HS-5 (cell line): ENCODE measurements at regions not wholly inside any gene's neighbourhood (a gene's known extent, or its start where the extent isn't known, plus 50 kb on each side); places are given as distances from the start of the nearest gene placed in this dataset.
"Not testable (repeated sequence)": the region's sequence is repeated elsewhere in the genome, so short reads cannot be mapped to it uniquely, and the experiment has no call there.

ENCODE experiments used
- DNase-seq: peaks from one replicate; pipeline ENCODE4 v3.0.0-alpha.2; 2012; ENCODE audit warnings: low read depth

- no peak for DNase-seq
Observed at GRCh38 chr15:69762373-69763148, 309.9 kb downstream of the RPLP1 start.

GRCh38 chr15:69763831-69764230 lies 311.2 kb downstream of the RPLP1 start:
- DNase-seq = no peak

DNA sequence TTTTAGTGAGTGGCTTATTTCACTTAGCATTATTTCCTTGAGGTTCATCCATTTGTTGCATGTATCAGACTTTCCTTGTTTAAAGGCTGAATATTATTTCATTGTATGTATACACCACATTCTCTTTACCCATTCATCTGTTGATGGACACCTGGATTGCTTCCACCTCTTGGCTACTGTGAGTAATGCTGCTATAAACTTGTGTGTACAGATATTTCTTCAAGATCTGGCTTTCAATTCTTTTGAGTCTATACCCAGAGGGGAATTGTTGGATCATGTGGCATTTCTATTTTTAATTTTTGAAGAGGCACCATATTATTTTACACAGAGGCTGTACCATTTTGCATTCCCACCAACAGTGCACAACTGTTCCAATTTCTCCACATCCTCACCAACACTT lies 313.5 kb downstream of the RPLP1 start:
- DNase-seq = no peak

DNA sequence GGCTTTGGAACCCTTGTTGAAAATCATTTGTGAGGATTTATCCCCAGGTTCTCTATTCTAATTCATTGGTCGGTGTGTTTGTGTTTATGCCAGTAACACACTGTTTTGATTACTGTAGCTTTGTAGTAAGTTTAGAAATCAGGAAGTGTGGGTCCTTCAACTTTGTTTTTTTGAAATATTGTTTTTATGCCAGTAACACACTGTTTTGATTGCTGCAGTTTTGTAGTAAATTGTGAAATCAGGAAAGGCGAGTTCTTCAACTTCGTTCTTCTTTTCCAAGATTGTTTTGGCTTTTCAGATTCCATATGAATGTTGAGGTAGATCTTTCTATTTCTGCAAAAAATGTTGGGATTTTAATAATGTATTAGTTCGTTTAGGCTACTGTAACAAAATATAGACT lies 314.6 kb downstream of the RPLP1 start:
- DNase-seq = no peak

DNA sequence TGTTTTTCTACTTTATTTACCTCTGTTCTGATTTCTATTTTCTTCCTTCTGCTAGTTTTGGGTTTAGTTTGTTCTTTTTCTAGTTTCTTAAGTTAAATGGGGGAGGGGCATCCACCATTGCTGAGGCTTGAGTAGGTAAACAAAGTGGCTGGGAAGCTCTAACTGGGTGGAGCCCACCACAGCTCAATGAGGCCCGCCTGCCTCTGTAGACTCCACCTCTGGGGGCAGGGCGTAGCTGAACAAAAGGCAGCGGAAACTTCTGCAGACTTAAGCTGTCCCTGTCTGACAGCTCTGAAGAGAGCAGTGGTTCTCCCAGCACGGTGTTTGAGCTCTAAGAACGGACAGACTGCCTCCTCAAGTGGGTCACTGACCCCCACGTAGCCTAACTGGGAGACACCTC lies 316.7 kb downstream of the RPLP1 start:
- DNase-seq = not testable (repeated sequence)

DNA sequence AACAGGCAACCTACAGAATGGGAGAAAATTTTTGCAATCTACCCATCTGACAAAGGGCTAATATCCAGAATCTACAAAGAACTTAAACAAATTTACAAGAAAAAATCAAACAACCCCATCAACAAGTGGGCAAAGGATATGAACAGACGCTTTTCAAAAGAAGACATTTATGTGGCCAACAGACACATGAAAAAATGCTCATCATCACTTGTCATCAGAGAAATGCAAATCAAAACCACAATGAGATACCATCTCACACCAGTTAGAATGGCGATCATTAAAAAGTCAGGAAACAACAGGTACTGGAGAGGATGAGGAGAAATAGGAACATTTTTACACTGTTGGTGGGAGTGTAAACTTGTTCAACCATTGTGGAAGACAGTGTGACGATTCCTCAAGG lies 321.6 kb downstream of the RPLP1 start:
- not testable (repeated sequence) for DNase-seq

- DNase-seq = not testable (repeated sequence)
Observed at GRCh38 chr15:69774711-69775110, 322.1 kb downstream of the RPLP1 start.

GRCh38 chr15:69777356-69777755 lies 320.4 kb downstream of the TLE3 start:
- no peak for DNase-seq

DNA sequence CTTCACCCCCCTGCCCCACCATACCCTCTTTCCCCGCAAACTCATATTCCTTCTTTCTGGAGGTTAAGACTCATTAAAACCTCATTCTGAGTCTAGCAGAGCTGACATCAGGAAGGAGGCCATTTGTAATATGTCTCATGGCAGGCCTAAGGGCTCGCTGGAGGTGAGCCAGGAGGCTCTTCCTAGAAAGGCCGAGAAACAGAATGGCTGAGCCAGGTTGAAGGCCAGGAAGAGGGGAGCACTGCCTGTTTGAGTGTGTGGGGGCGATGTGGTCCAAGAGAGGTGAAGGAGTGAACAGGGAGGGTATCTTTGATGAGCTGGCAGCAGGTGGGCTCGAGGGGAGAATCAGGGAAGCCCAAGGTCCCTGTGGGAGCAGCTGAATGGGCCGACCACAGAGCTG lies 317.3 kb downstream of the TLE3 start:
- no peak for DNase-seq

GRCh38 chr15:69780981-69781380 lies 316.7 kb downstream of the TLE3 start:
- DNase-seq = no peak

GRCh38 chr15:69781411-69782125 lies 316.1 kb downstream of the TLE3 start:
- no peak for DNase-seq

DNA sequence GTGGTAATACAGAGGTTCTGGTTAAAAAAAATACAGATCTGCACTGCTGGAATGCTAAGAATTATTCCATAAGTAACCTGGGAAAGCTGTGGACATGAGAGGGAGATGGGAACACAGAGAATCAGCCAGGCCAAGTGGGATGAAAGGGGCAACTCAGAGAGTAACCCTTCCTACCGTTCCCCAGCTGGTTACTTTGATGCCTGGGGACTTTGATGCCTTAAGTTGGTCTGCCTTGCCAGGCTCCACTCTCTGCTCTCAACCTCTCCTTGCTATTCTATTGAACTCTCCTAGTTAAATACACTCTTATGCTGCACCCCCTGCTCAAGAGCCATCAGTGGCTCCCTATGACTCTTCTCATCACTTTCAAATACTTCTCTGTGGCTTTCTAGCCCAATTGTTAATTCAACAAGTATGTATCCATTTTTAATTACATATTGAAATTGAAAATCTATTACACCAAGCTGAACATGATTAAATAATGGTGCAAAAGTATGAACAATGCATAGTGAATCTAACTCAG lies 315.5 kb downstream of the TLE3 start:
- no peak for DNase-seq

GRCh38 chr15:69782809-69783208 lies 314.9 kb downstream of the TLE3 start:
- no peak for DNase-seq

GRCh38 chr15:69783211-69783610 lies 314.5 kb downstream of the TLE3 start:
- DNase-seq = no peak

DNA sequence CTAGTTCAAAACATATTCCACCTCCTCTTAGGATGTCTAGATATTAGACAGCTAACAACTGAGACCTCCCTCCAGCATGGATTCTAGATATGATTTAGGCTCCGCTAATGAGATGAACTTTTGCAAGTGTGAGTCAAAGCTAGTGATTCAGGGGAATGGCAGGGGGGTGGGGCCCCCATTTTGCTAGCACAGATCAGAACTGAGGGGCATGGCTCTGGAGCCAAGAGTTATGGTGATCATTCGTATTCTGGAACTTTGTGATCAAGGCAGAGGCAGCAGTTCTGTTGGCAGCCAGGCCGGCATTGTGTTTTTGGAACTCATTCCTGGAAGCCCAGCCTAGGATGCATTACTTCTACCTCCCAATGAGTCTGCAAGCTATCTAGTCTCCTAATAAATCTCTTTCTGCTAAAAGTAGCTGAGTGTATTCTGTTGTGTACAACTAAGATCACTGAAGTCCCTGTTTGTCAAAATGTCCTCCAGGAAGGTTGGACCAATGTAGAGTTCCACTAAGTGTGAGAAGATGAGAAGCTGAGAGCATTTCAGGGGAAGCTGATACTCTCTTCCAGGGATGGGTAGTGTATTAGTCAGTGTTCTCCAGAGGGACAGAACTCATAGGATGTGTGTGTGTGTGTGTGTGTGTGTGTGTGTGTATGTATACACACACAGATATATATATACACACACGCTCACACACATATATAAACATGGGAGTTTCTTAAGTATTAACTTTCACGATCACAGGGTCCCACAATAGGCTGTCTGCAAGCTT lies 312.7 kb downstream of the TLE3 start:
- DNase-seq = no peak

DNA sequence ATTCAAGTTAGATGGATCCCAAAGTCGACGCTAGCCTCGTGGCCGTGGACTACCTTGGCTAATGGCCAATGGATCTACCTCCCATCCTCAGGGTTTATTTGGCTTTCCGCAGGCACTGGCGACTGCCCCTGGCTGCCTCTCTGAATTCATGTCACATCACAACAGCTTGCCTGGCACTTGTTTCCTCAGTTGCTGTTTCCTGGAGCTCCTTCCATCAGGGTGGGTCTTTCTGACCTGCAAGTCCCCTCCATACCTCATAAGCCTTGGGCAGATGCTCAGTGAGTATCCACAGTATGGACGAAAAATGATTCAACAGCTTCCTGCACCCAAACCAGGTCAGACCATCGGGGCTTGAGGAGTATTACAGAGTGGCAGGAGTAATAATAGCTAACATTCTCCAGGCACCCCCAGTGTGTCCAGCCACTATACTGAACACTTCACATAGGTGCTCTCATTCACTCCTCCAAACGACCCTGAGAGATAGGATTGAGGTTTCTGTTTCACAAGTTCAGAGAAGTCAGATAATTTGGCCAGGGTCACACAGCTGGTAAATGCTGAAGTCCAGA lies 311.5 kb downstream of the TLE3 start:
- no peak for DNase-seq

- no peak for DNase-seq
Observed at GRCh38 chr15:69787791-69788190, 309.9 kb downstream of the TLE3 start.

GRCh38 chr15:69789648-69790393 lies 307.9 kb downstream of the TLE3 start:
- no peak for DNase-seq

- DNase-seq = no peak
Observed at GRCh38 chr15:69790632-69791031, 307.1 kb downstream of the TLE3 start.

DNA sequence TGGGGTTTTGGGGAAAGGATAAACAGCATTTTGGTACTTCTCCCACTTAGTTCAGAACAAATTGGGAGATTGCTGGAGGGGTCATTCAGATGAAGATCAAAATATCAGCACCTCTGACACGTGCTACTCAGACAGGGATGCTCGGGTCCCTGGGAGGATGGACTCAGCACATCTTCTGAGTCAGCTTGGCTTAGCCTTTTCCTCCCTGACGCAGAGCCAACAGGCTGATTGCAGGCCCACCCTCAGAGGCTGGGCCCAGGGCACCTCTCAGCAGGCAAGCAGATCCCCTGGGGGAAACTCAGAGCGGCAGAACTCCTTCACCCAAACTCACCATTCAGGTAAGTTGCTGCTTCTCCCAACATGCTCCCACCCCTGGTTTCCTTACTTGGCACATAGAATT lies 304.9 kb downstream of the TLE3 start:
- DNase-seq = no peak

DNA sequence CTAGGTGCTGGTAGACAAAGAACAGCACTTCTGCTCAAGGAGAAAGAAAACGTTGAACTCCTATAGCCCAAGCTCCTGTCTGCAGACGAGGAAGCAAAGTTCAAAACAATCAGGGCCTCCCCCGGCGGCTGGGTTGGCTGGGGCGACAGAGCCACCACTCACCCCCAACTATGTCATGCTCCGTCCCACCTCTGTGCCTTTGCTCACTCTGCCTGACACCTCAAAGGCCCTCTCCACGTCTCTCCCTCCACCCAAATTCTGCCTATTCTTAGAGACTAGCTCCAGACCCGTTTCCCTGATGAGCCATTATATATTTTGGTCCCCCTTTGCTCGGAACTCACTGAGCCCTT lies 304.3 kb downstream of the TLE3 start:
- DNase-seq = no peak
